NCI-H526 treated with DMSO at 0.1 percent for 48 hours (cell line): ENCODE measurements at regions not wholly inside any gene's neighbourhood (a gene's known extent, or its start where the extent isn't known, plus 50 kb on each side); places are given as distances from the start of the nearest gene placed in this dataset.
A peak's percentile ranks its signal among the peaks of the same experiment; 100 is the strongest.

Experiments
- DNase-seq: peaks from one replicate; lab custom pipeline; 2025; lab: John Stamatoyannopoulos, UW

DNA sequence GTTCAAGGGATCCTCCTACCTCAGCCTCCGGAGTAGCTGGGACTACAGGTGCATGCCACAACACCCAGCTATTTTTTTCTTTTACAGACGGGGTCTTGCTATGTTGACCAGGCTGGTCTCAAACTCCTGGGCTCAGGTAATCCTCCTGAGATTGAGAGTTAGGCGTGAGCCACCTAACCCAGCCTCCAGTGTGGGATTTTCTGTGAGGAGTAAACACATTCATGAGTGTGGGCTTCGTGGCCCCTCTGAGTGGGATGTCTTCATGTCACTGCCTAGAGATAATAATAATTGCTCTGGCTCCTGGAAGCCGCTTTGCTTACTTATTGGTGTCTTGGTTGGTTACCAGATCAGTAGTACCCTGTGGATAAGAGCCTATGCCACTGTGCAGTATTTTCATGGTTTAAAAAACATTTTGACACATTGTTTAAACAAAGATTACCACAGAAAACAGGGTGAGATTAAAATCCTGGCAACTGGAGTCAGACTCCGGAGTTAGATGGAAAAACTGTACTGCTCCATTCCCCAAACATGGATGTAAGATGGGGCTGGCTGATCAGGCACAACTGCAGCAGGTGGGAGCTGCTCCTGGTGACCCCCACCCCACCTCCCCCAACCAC, 159.1 kb upstream of the RAB4A start:
- DNase-seq: no peak

DNA sequence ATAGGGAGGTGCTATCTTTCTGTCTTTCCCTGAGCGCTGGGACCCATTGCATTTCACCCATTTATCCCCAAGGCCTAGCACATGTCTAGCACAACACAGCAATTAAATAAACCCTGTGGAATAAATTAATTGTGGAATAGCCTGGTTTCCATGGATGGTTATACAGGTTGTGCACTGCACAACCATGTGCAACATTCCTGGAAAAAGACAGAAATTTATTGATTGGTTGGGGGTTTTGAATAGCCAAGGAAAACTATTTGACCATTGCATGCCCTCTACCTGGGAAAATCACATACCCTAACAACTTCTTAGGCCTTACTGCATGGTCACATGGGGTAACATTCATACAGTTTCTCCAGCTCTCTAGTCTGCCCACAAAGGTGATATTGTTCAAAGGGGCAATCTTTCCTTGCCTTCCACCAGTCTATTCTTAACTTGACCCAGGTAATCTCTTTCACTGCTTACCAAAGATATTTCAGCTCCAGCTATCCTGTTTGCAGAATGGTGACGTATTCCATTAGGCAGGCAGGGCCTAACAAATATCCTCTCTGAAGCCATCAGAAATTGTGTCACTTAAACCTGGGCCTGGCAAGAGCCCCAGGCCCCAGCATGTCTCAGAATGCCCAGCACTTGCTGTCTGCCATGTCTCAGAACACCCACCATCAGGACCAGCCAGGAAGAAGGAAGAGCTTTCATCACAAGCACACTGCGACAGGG, 157.9 kb upstream of the RAB4A start:
- no peak for DNase-seq

DNA sequence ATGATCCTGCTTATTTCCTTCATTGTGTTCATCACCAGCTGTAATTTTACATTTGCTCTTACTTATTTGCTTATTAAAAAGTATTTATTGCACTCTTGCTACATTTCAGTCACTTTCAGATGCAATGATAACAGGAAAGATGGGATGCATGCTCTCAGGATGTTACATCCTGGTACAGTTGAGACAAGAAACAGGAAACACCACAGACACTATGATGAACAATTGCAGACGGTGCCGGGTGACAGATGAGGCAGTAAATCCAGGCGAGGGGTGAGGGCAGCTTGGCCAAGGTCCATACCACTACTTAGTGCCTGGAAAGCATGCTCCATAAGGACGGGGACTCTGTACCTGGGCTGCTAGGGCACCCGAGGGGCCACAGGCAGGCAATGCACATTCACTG, 156.6 kb upstream of the RAB4A start:
- DNase-seq: no peak

DNA sequence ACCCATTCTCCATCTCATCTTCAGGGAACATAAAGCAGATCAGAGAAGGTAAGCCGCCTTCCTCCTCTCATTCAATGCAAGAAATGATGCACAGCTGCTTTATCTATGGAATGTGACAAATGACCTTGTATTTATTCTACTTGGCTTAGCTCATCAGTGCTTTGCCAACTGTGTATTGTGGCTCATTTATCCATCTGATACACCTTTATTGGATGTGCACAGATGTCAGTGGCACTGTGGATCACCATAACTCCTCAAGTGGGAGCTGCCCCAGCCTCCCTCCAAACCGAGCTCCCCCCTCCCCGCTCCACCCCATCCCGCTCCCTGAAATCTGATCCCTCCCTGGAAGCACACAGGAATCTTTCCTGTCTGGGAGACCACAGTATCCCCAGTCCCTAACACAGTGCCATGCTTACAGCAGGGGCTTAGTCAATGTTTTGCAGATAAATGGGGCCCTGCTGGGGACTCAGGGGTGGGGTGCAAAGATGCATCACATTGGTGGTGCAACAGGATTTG, 156.0 kb upstream of the RAB4A start:
- no peak for DNase-seq

GRCh38 chr1:229116114-229116513, 154.8 kb upstream of the RAB4A start:
- DNase-seq: no peak

- no peak for DNase-seq
These were observed 153.1 kb upstream of the RAB4A start for GRCh38 chr1:229117664-229118300.

GRCh38 chr1:229118477-229119061, 152.3 kb upstream of the RAB4A start:
- no peak for DNase-seq

GRCh38 chr1:229119161-229119560, 151.8 kb upstream of the RAB4A start:
- DNase-seq: no peak

GRCh38 chr1:229119876-229120275, 151.0 kb upstream of the RAB4A start:
- DNase-seq: no peak

- no peak for DNase-seq
These were observed 149.0 kb upstream of the RAB4A start for GRCh38 chr1:229121845-229122436.

- DNase-seq: no peak
These were observed 148.3 kb upstream of the RAB4A start for GRCh38 chr1:229122606-229123005.

DNA sequence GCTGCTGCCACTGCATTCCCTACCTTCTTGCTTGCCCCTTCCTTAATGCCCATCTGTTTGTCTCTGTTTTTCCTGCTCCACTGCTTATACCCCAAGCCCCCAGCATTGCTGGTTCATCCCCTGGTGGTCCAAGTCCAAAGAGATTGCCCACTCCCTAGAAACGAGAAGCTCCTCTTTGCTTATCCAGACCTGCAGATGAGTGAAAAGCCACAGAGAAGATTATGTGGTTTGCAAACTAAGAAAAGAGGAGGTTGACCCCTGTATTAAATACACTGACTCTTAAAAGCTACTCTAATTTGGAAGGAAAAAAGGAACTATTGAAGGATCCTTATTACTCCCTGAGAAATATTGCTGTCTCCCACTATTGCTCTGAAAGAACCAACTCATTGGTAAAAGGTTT, 146.8 kb upstream of the RAB4A start:
- DNase-seq: no peak

- DNase-seq: no peak
These were observed 146.3 kb upstream of the RAB4A start for GRCh38 chr1:229124520-229125124.

- no peak for DNase-seq
These were observed 143.6 kb upstream of the RAB4A start for GRCh38 chr1:229127301-229127700.

DNA sequence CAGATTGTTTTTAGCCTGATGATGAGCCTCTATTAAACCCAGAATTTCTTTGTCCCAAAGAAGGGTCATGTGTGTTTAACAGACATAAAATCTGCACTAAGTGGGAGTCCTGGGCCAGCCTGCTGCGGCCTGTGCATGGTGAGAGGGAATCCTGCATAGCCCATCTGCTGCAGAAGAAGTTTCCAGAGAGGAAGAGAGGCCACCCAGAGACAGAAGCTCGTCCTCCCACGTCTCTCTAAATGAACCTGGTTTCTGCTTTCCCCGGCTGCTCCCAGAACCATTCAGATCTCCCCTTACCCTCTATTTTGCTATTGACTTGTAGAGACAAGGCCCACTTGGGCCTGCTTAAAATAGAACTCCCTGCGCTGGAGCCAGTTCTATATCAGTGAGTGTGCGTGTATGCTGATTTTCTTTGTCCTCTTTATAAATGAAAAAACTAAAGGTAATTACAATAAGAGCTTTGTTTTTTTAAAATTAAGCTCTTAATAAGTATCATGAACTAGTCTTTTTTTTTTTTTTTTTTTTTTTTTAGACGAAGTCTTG, 142.8 kb upstream of the RAB4A start:
- no peak for DNase-seq

DNA sequence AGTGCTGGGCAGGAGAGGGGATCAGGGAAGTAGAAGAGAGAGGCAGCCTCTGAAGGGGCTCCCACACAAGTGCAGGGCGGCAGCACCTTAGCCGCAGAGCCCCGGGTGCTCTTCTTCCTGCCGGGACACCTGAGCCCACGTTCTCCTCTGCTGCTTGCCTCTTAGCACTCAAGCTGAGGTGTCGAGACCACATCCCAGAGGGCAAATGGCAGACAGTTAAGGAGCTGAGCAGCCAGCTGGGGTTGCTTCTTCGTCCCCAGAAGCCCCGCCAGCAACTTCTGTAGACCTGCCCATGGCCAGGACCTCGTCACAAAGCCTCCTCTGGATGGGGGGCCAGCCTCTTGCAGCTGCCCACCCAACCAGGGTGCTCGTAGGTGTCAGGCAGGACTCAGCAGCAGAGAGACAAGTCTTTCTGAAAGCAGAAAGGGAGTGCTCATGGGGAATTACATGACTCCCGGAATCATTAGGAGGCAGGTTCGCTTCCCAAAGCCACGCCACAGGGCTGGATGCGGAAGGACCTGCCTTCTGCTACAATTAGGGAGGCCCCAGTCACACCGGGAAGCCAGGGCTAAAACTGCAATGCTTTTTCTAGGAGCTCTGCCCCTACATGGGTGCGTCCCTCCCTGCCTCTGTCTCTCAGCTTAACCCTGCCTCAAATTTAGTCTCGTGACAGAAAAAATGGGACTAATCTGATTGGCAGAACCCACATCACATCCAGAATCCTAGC, 141.4 kb upstream of the RAB4A start:
- DNase-seq: no peak

DNA sequence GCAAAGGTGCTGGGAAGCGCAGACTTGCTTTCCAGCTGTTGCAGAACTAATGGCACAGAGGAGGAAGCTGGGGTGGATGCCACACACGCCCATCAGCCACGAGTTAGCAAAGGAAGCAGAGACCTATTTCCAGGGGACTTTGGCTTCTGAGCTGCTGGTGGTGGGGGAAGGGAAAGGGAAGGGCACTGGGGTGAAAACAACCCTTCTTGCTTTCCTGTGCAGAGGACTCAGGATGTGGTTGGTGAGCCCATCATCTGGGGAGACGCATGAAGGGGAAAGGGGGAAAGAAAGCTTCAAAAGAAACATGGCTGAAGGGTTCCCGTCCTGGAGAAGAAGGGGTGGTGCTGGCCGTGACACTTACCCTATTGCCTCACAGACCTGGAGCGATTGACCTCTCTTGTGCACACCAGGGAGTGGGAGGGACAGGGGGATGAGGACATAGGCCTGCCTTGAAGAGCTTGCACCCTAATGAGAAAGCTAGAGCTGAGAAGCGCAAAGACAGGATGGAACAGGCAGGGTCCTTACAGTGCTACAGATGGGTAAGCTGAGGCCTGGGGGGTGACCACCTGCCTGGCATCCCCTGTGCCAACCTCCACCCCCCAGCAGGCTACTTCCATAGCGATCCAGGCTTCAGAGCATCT, 140.8 kb upstream of the RAB4A start:
- no peak for DNase-seq

DNA sequence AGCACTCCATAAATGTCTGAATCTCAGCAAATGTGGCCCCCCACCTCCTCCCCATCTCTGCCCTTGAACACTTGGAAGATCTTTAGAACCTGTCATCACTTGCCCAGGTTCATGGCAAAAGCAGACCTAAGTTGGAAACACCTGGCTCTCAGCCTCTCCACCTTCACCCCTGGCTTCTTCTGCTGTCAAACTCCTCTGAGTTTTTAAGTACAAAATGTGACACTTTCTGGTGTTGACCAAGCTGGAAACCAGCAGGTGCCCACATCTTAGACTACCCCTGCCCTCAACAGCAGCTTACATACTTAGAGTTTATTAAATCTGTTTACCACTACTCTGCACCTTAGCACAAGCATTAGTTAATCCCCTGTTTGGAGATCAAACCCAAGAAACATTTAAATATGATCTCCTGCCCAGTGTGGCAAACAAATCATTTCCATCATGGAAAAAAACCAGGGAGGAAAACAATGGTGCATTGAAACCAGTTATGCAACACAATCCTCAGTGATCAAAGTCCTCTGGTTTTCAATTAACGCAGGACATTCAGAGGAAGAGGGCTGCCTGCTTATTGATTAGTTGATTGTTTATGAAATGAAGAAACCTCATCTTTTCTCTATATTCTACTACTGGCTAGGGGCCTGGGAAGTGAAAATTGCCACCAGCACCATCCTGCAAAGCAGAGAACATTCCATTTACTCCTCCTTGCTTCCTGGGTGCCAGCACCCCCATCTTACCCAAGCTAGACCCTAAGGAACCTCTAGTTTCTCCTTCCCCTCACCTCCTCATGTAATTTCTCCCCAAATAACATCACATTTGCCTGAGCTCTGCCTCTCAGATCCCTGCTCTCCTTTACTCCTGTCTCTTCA, 139.4 kb upstream of the RAB4A start:
- peak; percentile 66 for DNase-seq

DNA sequence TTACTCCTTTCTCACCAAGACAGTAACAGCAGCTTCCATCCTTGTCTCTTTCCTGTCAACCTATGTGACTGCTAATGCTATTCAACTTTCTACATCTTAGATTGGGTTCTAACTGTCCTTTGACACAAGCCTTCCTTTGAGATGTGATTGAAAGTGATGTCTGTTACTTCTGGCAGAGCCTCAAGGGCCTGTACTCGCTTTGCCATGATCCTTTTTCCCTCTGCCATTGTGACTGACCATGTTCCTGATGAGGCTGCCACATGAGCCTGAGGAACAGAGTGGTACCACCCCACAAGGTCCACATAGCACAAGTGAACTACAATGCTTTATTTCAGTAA, 138.8 kb upstream of the RAB4A start:
- no peak for DNase-seq

GRCh38 chr1:229132706-229133105, 138.2 kb upstream of the RAB4A start:
- no peak for DNase-seq
